ENCODE measurements at regions not wholly inside any gene's neighbourhood (a gene's known extent, or its start where the extent isn't known, plus 50 kb on each side); places are given as distances from the start of the nearest gene placed in this dataset.
"Not testable (repeated sequence)": the region's sequence is repeated elsewhere in the genome, so short reads cannot be mapped to it uniquely, and the experiment has no call there.

DNA sequence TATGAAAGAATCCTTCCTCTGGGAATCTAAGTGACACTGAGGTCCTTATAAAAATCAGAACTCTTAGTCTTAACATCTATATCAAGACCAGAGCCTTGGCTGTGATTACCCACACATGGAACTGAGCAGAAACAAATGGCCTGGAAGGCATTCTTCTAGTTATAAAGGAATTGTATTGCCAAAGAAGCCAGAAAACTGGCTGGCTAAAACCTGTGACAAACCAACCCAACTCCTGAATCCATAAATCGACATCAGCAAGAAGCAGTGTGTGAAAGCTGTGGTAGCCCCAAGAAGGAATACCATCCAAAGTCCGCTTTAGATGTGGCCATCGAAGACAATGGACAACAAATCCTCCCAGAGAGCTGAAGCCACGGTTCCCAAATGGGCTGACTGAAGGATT lies 97.9 kb upstream of the CCDC91 start:
- Mint-ChIP-seq H3K27me3 (ENCODE audit: unreplicated experiment) (no peaks in the 10 kb centered on the region), H3K36me3 (ENCODE audit: insufficient read depth, unreplicated experiment) (no peaks in the 10 kb centered on the region), H3K4me3 (ENCODE audit: low read depth, unreplicated experiment) (no peak overlapping the region), H3K9me3 (ENCODE audit: low read depth, unreplicated experiment) (no peaks in the 10 kb centered on the region), H3K27ac (ENCODE audit: unreplicated experiment) (no peak overlapping the region), H3K4me1 (ENCODE audit: low read depth, unreplicated experiment) (no peaks in the 10 kb centered on the region)
- no peak for DNase-seq
- intact Hi-C loops (cut with micrococcal nuclease; ENCODE audit: unreplicated experiment) = no loop called here
- CTCF ChIA-PET = interaction anchor here (0.5 kb wide), 1 partner anchor 428 kb away, joined by 4 read pairs; no protein-coding TSS in a partner anchor
- BruUV-seq (replicated peaks) = no TSS peak
- TF ChIP-seq, protein P1, sequence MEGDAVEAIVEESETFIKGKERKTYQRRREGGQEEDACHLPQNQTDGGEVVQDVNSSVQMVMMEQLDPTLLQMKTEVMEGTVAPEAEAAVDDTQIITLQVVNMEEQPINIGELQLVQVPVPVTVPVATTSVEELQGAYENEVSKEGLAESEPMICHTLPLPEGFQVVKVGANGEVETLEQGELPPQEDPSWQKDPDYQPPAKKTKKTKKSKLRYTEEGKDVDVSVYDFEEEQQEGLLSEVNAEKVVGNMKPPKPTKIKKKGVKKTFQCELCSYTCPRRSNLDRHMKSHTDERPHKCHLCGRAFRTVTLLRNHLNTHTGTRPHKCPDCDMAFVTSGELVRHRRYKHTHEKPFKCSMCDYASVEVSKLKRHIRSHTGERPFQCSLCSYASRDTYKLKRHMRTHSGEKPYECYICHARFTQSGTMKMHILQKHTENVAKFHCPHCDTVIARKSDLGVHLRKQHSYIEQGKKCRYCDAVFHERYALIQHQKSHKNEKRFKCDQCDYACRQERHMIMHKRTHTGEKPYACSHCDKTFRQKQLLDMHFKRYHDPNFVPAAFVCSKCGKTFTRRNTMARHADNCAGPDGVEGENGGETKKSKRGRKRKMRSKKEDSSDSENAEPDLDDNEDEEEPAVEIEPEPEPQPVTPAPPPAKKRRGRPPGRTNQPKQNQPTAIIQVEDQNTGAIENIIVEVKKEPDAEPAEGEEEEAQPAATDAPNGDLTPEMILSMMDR (IDR thresholded peaks at IDR 0.05; ENCODE audit: unreplicated experiment) = no peak

DNA sequence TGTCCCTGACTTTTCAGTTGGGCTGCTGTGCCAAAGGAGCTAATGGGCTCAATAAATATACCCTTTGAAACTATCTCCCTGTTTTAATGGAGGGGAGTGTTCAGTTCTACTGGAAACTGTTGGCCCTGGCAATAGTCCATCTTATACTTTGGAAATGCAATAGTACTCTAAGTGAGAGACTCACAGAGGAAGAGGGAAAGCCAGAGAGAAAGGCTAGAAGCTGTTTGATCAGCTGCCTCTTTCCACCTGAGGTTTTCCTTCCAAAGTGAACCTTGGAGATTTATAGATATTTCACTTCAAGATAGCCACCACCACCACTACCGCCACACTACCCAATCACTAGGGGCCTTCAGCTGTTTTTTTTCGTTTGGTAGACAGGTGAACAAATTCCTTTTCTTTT lies 93.6 kb upstream of the CCDC91 start:
- no peak for DNase-seq
- no peaks in the 10 kb centered on the region for H3K27me3 Mint-ChIP-seq (ENCODE audit: unreplicated experiment)
- H3K4me1 Mint-ChIP-seq (ENCODE audit: low read depth, unreplicated experiment) = no peaks in the 10 kb centered on the region
- no peaks in the 10 kb centered on the region for H3K9me3 Mint-ChIP-seq (ENCODE audit: low read depth, unreplicated experiment)
- CTCF ChIA-PET = no interaction called here
- BruUV-seq (replicated peaks) = no TSS peak
- no peaks in the 10 kb centered on the region for H3K36me3 Mint-ChIP-seq (ENCODE audit: insufficient read depth, unreplicated experiment)
- H3K4me3 Mint-ChIP-seq (ENCODE audit: low read depth, unreplicated experiment) = no peak overlapping the region
- intact Hi-C loops (cut with micrococcal nuclease; ENCODE audit: unreplicated experiment) = no loop called here
- TF ChIP-seq, protein P1 (IDR thresholded peaks at IDR 0.05; ENCODE audit: unreplicated experiment) = no peak
- H3K27ac Mint-ChIP-seq (ENCODE audit: unreplicated experiment) = no peak overlapping the region

DNA sequence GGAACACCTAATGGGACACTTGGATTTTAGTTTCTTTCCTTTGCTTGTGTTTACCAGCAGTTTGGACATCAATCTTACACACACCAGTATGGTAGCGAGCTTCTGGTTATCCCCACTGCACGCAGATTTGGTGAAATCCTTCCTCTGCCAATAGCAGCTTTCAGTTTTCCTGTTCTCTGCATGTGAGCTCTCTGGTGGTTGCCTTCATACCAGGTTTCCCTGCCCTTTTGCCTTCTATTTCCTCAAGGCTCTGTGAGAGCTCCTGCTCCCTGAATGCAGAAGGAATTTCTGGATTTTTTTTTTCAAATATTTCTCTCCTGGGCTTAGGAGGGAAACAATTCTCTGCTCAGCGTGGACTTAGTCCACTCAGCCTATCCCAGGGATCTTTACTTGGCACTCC lies 93.0 kb upstream of the CCDC91 start:
- intact Hi-C loops (cut with micrococcal nuclease; ENCODE audit: unreplicated experiment) = no loop called here
- no peak for DNase-seq
- H3K4me3 Mint-ChIP-seq (ENCODE audit: low read depth, unreplicated experiment) = no peak overlapping the region
- no TSS peak for BruUV-seq (replicated peaks)
- H3K9me3 Mint-ChIP-seq (ENCODE audit: low read depth, unreplicated experiment) = no peaks in the 10 kb centered on the region
- CTCF ChIA-PET = no interaction called here
- H3K4me1 Mint-ChIP-seq (ENCODE audit: low read depth, unreplicated experiment) = no peaks in the 10 kb centered on the region
- H3K27ac Mint-ChIP-seq (ENCODE audit: unreplicated experiment) = no peak overlapping the region
- TF ChIP-seq, protein P1 (IDR thresholded peaks at IDR 0.05; ENCODE audit: unreplicated experiment) = no peak
- no peaks in the 10 kb centered on the region for H3K36me3 Mint-ChIP-seq (ENCODE audit: insufficient read depth, unreplicated experiment)
- H3K27me3 Mint-ChIP-seq (ENCODE audit: unreplicated experiment) = no peaks in the 10 kb centered on the region

DNA sequence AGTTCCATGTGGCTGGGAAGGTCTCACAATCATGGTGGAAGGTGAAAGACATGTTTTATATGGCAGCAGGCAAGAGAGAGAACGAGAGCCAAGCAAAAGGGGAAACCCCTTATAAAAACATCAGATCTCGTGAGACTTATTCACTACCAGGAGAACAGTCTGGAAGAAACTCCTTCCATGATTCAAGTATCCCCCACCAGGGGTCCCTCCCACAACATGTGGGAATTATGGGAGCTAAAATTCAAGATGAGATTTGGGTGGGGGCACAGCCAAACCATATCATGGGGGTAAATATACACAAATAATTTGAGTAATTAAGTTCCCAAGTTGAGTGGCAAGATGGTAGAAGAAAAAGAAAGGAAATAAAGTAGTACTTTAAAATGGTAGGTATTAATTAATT lies 91.0 kb upstream of the CCDC91 start:
- H3K27me3 Mint-ChIP-seq (ENCODE audit: unreplicated experiment); BruUV-seq (replicated peaks); H3K4me1 Mint-ChIP-seq (ENCODE audit: low read depth, unreplicated experiment); CTCF ChIA-PET; H3K9me3 Mint-ChIP-seq (ENCODE audit: low read depth, unreplicated experiment); H3K27ac Mint-ChIP-seq (ENCODE audit: unreplicated experiment); H3K36me3 Mint-ChIP-seq (ENCODE audit: insufficient read depth, unreplicated experiment); H3K4me3 Mint-ChIP-seq (ENCODE audit: low read depth, unreplicated experiment); DNase-seq; intact Hi-C loops (cut with micrococcal nuclease; ENCODE audit: unreplicated experiment): not testable (repeated sequence)

DNA sequence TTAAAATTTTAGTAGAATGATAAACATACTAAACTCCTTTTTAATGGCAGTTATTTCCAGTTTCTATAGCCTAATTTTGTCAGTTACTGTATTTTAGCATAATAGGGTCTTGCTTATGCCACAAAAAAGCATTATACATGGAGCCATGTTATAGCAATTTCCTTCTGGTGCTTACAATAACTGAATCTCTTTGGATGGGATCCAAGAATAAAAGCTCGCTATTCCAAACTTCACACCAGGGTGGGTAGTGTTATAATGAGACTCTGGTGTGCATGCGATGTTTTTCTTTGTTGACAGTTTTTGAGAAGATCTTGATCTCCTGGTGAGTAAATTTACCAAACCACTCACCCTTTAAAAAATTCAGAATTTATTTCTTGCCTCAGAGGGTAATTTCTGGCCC lies 90.4 kb upstream of the CCDC91 start:
- TF ChIP-seq, protein P1 (IDR thresholded peaks at IDR 0.05; ENCODE audit: unreplicated experiment) = no peak
- CTCF ChIA-PET = no interaction called here
- Mint-ChIP-seq H3K36me3 (ENCODE audit: insufficient read depth, unreplicated experiment) (no peaks in the 10 kb centered on the region), H3K27ac (ENCODE audit: unreplicated experiment) (no peak overlapping the region), H3K4me3 (ENCODE audit: low read depth, unreplicated experiment) (no peak overlapping the region), H3K9me3 (ENCODE audit: low read depth, unreplicated experiment) (no peaks in the 10 kb centered on the region), H3K27me3 (ENCODE audit: unreplicated experiment) (no peaks in the 10 kb centered on the region), H3K4me1 (ENCODE audit: low read depth, unreplicated experiment) (no peaks in the 10 kb centered on the region)
- BruUV-seq (replicated peaks) = no TSS peak
- intact Hi-C loops (cut with micrococcal nuclease; ENCODE audit: unreplicated experiment) = no loop called here
- DNase-seq = no peak

Measured in Calu3 (cell line).